Coronary artery (tissue), 2 donors: ENCODE measurements at regions not wholly inside any gene's neighbourhood (a gene's known extent, or its start where the extent isn't known, plus 50 kb on each side); places are given as distances from the start of the nearest gene placed in this dataset.
A peak's percentile ranks its signal among the peaks of the same experiment; 100 is the strongest.

ENCODE experiments used
- DNase-seq: peaks from one replicate; pipeline ENCODE4 v3.0.0-alpha.2; 2017; ENCODE audit warnings: low spot score
- H3K27ac ChIP-seq, 2 donors: fragments of 200-600 bp; sonication (generic); one replicate each; pipeline ENCODE4 v1.5.1; 2016 to 2019
- H3K4me3 ChIP-seq: fragments of 200-600 bp; sonication (generic); 2 replicates; pipeline ENCODE4 v1.5.1; 2016; ENCODE audit warnings: mild to moderate bottlenecking, moderate library complexity
- TF ChIP-seq, protein P1 (sequence below): fragments of 200-600 bp; sonication (generic); IDR thresholded peaks from one replicate; pipeline ENCODE4 v1.5.1; 2019; ENCODE audit warnings: antibody characterized with exemption

DNA sequence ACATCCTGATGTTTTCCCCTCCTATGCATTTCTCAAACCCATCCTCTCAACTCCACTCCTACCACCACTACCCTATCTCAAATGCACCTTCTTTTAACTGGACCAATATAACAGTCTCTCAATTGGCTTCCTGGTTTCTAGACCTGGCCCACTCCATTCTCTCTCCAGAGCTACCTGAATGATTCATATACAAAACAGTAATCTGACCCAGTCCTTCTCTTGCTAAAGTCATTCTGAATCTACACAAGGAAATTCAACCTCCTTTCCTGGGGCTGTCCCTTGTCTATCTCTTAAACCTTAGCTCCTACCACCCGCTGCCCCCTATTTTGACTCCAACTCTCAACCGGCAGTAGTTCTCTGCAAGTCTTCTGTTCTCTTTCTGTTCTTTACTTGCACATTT, 97.2 kb downstream of the PCSK1 start:
- TF ChIP-seq, protein P1, sequence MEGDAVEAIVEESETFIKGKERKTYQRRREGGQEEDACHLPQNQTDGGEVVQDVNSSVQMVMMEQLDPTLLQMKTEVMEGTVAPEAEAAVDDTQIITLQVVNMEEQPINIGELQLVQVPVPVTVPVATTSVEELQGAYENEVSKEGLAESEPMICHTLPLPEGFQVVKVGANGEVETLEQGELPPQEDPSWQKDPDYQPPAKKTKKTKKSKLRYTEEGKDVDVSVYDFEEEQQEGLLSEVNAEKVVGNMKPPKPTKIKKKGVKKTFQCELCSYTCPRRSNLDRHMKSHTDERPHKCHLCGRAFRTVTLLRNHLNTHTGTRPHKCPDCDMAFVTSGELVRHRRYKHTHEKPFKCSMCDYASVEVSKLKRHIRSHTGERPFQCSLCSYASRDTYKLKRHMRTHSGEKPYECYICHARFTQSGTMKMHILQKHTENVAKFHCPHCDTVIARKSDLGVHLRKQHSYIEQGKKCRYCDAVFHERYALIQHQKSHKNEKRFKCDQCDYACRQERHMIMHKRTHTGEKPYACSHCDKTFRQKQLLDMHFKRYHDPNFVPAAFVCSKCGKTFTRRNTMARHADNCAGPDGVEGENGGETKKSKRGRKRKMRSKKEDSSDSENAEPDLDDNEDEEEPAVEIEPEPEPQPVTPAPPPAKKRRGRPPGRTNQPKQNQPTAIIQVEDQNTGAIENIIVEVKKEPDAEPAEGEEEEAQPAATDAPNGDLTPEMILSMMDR = no peak
- DNase-seq = no peak
- Histone ChIP-seq H3K27ac (peak overlapping the region; percentile 62 to 76), H3K4me3 (no peak overlapping the region)

DNA sequence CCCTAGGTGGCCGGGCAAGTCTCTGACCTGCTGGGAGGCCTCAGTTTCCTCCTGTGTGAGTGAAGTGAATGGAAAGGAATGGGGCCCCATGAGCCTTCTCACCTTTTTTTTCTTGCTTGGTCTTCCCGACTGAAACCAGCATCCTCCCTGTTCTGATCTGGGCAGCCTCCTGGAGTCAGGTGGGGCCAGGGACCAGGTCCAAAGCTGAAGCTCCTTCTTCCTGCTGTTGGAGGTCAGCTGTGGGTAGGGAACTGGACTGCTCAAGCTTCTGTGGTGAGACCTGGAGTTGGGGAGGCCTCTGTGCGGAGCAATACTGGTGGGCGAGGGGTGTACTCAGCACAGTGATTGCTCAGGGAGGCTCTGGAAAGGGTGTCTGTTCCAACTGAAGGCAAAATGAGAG, 99.7 kb downstream of the PCSK1 start:
- TF ChIP-seq, protein P1 = no peak
- Histone ChIP-seq H3K27ac (no peak overlapping the region), H3K4me3 (no peak overlapping the region)
- DNase-seq = no peak

DNA sequence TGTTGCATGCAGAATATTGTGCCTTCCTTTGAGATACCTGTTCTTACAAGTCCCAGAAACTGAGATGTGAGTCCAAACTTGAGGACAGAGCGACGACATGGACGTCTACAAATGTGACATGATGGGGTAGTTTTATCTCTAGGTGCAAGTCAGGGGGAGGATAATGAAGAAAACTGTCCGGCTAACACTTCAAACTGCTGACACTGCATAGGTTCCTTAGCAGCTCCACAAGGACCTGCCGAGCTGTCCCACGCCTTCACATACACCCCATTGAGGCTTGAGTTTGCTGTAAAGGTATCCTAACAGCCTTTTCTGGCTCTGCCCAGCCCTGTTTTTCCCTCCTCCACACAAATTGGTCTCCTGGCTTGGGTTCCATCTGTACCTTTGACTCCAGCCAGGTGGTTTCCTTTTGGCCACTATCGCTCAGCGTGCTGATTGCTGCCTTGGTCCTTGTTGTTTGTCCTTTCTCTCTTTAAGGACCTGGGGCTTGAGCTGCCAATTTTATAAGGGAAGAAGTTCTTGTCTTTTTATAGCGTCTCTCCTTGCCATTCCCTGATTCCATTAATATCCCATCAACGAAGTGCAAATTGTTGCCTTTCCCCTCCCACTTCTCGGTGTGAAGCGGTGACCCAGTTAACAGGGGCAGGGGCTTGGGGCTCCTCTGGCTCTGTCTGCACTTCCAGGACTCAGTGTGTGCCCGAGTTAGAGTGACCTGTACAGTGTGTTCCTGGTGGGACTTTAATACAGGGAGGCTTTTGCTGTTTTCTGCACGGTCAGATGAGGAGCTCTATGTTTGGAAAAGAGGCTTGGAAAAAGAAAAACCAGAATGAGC, 100.3 kb downstream of the PCSK1 start:
- DNase-seq = no peak
- H3K4me3 ChIP-seq = no peak overlapping the region
- H3K27ac ChIP-seq = no peak overlapping the region
- TF ChIP-seq, protein P1 = no peak

- no peak overlapping the region for H3K4me3 ChIP-seq
- no peak overlapping the region for H3K27ac ChIP-seq
- TF ChIP-seq, protein P1 = no peak
- no peak for DNase-seq
Measured at GRCh38 chr5:96331681-96332361, 101.2 kb downstream of the PCSK1 start.

DNA sequence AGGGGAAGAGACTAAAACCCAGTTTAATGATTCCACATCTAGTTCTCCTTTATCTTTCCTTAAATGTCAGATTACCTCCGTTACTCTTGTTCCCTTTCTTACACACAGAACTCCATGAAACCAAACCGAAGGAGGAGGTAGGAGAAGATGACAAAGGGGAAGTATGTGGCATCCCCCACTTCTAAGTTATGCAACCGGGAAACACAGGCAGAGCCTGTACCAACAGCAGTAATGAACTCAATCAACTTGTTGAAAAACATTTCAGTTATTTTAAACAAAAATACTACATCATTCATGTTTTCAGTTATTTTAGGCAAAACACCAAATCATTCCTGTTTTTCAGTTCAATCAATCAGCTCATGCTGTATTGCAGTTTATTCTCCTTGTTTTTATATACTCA, 101.8 kb downstream of the PCSK1 start:
- DNase-seq = no peak
- Histone ChIP-seq H3K4me3 (no peak overlapping the region), H3K27ac (no peak overlapping the region)
- TF ChIP-seq, protein P1 = no peak

- no peak for DNase-seq
- TF ChIP-seq, protein P1 = no peak
- H3K27ac ChIP-seq = no peak overlapping the region
- no peak overlapping the region for H3K4me3 ChIP-seq
Measured at GRCh38 chr5:96330530-96331140, 102.4 kb downstream of the PCSK1 start.
